GM18517 (cell line): ENCODE measurements at regions not wholly inside any gene's neighbourhood (a gene's known extent, or its start where the extent isn't known, plus 50 kb on each side); places are given as distances from the start of the nearest gene placed in this dataset.
"Not testable (repeated sequence)": the region's sequence is repeated elsewhere in the genome, so short reads cannot be mapped to it uniquely, and the experiment has no call there.

Source experiments
- ATAC-seq: cut with Tn5 transposase; IDR thresholded peaks from one replicate; pipeline ENCODE4 v1.9.1; 2021; ENCODE audit warnings: mild to moderate bottlenecking, moderate library complexity; ENCODE audit not compliant: unreplicated experiment

DNA sequence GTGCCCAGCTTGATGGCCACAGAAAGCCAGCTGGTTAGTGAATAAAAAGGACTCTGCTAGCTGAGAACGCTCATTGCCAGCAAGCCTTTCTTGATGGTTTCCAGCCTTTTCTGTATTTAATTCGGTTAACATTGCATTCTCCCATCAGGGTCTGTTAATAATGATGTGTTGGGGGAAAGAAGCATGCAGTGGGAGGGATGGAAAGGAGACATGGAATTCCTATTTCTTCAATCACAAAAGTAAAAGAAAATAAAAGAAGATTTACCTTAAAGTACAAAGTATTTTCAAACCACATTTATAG is 141.9 kb upstream of the RBBP8 start:
- no peak for ATAC-seq

DNA sequence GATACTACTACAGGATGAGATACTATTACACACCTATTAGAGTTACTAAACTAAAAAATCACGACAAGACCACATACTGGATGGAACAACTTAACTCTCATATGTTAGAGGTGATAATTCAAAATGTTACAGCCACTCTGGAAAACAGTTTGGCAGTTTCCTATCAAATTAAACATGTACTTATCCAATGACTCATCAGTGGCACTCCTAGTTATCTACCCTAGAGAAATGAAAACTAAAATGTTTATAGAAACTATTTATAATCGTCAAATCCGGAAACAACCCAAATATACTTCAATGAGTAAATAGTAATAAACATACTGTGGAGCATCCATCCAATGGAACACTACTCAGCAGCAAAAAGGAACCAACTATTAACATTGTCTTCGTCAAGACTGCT is 137.0 kb upstream of the RBBP8 start:
- ATAC-seq = no peak

DNA sequence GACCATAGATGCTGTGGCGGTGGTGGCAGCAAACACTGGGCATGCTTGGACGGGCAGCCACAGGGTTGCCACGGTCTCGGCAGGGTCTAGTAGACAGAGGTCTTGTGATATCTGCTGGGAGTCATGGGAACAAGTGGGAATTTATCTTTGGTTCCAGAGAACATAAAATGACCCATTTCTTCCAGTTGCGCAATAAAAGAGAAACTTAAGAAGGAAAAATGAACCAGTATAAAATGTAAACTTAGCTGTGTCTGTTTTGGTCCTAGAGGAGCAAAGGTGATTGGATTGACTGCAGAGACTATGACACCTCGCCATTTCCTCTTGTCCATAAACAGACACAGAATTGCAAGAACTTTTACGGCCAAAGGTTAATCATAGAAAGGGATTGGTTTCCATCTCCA is 132.6 kb upstream of the RBBP8 start:
- no peak for ATAC-seq

DNA sequence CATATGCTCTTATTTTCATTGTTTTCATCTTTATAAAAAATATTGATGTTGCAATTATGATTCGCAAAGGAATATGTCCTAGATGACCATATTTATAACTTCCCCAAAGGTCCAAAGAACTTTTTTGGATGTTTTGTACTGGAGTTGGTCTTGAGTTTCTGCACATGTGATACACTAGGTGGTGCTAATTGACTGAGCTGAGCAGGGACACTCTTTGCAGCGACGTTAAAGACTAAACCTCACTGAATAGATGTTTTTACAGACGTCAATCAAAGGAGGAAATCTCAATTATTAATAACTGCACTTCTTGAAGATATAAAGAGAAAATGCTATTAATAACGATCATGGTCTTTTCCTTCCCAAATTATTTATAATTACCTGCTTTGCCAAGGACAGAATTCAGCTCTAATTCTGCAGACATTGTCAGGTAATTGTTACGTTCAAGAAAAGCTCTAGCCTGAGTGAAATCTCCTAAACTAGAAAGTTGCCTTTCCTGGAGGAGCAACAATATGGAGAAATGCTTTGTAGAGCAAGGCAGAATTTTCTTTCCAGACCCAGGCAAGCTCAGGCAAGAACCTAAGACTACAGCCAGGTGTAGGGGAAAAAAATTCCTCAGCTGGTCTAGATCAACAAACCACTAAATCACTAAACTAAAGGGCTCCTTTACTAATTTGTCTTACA is 119.3 kb upstream of the RBBP8 start:
- ATAC-seq = no peak

DNA sequence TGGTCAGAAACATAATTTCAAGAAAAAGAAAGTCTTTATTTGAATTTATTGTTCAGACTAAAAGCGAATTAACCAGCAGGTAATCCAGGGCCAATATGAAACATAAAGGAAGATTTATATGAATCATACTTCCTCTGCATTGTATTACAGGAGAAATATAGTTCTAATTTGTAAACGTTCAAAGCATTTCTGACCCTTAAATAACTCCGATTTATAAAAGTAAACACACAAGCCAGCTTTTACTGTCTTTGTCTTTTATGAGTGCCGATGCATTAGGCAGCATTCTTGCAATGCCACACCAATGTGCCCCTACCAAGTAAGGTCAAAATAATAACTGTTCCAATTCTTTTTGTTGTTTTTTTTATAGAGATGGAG is 118.8 kb upstream of the RBBP8 start:
- ATAC-seq = no peak

DNA sequence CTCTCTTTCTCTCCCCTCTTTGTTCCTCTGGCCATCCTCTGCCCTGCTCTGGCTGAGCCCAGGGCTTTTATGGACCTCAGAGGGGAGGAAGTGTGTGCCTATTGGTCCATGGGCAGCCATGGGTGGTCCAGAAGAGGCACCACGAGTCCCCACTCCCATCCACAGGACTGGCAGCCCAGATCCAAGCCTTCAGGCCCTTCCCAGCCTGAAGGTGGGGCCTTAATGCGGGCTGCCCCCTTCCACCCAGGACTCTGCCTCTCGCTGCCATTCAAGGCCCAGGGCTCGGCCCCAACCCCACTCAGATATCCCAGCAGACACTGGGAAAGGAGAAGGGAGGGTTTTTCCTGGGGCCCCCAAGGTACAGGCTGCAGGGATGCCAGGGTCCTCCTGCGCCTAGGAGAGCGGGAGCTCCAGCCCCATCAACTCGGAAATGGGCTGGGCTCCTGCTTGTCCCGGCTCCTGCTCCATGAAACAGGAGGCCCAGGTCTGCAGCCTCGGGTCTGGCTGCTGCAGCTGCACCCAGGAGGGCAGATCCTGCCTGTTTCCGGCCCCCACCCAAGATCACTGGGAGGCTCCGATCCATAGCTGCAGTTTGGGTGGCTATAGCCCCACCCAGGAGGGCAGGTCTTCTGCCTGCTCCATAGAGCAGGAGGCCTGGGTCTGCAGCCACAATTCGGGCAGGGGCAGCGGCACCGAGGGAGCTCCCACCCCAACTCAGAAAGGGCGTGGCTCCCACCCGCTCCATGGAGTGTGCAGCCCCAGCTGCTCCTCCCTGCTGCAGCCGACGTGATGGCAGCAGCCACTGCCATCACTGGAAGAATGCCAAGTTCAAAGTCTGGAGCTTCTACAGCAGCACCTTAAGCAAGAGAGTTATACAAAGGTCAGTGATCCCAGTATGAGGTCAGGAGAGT is 116.6 kb upstream of the RBBP8 start:
- ATAC-seq = no peak

DNA sequence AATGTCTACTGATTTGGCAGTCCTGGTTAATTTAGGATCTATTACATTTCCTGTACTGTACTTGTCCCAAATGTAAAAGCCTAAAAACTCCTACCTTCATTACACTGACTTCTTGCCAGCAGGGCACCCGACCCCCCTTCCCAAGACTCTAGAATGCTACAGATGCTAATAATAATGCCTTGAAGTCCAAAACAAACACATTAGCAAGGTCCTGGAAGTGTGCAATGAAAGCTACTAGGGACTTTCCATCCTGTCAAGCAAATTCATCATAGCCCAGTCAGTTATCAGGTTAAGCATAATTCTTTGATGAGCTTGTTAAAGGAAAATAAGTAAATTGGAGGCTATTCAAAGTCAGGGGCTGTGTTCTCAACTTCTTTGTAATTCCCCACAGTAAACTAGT is 115.3 kb upstream of the RBBP8 start:
- no peak for ATAC-seq

DNA sequence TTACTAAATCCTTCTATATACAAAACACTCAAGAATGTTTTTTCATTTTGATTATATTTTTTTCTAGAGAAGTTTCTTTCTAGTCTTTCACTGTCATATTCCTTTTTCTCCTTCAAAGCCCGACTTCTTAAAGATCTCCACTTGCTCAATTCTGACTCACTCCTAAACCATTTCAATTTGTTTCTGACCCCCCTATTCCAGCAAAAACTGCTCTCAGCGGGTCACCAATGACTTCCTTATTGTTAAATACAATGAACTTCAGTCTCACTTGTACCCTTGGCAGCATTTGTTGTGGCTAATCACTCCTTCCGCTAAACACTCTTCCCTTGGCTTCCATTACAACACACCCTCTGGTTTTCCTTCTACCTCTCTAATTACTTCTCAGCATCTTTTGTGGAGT is 111.1 kb upstream of the RBBP8 start:
- no peak for ATAC-seq

DNA sequence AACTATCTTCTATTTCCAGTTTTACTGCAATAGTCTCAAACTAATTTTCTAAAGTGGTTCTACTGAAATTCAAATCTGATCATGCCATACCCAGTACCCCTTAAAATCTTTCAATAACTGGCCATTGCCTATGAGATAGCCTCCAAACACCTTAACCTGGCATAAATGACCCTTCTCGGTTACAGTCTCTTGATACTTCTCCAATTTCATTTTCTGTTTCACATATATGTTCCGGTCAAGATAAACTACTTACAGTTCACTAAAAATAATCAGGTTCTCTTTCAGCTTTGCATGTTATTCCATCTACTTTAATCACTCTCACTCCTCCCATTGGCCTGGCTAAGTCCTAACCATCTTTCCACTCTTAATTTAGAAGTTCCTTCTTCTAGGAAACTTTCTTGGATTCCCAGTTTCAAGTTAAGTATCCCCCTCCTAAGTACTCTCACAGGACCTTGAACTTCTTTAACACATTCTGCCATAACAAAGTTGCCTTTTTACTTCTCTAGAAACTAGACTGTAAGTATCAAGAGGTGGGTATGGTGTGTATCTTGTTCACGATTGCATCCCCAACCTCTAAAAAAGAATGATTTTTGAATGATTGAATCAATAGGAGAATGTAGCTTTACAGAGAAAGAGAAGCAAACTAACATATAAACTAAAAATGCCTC is 110.2 kb upstream of the RBBP8 start:
- peak; percentile 98 for ATAC-seq

DNA sequence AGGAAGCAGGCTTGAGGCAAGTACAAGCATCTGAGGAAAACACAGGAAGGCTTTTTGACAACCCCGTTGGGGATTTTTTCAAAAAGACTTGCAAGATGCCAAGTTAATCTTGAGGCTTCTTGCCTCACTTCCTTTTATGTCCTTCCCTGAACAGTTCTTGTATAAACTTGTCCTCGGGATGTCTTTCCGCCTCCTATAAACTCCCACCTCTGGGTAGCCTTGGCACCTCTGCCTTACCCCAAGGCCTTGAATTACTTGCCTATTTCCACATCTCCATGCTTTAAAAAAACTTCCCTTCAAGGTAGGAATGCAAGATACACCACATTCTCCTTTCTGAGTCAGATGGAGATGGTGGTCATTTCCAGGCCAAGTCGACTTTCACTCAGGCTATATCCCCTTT is 106.4 kb upstream of the RBBP8 start:
- no peak for ATAC-seq

DNA sequence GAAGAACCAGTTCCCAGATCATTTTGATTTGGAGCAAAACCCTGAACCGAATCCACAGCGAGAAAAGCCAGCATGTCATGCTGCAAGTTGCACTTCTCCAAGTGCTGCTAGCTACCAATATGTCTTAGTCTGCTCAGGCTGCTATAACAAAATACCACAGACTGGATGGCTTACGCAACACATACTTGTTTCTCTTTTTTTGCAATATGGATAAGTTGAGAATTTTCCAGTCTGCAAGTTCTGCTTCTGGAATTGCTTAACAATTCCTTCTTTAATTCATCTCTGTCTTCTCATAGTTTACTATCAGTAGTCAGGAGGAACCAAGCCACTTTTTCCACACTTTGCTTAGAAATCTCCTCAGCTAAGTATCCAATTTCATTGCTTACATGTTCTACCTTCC is 105.9 kb upstream of the RBBP8 start:
- ATAC-seq = no peak

DNA sequence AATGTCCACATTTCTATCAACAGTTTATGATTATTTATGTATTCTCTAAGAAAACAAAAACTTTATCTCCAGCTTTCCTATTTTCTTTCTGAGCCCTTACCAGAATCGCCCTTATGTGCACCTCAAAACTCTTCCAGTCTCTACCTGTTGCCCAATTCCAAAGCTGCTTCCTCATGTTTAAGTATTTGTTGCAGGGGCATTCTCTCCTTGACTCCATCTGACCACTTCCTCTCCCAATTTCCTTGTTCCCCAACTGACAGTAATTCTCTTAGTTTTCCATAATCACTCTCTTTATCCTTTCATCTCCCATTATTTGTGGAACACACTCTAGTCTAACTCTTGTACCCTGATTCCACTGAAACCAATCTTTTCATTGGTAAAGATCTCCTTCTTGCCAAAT is 105.4 kb upstream of the RBBP8 start:
- ATAC-seq = no peak

DNA sequence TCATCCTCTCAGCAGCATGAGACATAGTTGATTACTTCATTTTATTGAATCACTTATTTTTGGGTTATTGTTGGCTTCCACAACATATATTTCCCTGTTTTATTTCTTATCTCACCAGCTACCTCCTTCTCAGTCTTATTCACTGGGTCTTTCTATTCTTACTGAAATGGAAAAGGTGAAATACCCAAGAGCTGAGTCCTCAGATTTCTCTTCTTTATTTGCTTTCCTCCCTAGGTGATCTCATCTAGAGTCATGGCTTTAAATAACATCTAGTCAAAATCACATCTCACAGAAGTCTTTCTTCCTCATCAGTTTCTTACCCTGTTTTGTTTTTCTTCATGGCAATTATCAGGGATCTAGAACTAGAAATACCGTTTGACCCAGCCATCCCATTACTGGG is 105.0 kb upstream of the RBBP8 start:
- no peak for ATAC-seq

DNA sequence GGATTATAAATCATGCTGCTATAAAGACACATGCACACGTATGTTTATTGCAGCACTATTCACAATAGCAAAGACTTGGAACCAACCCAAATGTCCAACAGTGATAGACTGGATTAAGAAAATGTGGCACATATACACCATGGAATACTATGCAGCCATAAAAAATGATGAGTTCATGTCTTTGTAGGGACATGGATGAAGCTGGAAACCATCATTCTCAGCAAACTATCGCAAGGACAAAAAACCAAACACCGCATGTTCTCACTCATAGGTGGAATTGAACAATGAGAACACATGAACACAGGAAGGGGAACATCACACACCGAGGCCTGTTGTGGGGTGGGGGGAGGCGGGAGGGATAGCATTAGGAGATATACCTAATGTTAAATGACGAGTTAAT is 104.5 kb upstream of the RBBP8 start:
- not testable (repeated sequence) for ATAC-seq

DNA sequence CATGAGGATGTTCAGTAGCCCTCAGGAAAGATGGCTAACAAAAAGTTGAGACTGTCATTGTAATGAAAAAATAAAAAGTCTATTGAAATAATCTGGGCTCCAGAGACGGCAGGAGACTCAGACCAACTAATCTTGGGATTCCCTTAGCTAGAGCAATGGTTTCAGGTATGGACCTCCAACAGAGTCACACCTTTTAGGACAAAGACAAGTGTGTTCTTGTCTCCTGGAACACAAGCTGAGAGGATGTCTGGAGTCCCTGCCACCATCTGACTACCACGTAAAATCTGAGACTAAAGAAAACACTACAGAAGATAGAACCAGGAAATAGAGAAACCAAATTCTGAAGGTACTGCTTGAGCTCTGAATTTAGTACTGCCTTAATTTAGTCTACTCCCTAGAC is 103.3 kb upstream of the RBBP8 start:
- no peak for ATAC-seq

DNA sequence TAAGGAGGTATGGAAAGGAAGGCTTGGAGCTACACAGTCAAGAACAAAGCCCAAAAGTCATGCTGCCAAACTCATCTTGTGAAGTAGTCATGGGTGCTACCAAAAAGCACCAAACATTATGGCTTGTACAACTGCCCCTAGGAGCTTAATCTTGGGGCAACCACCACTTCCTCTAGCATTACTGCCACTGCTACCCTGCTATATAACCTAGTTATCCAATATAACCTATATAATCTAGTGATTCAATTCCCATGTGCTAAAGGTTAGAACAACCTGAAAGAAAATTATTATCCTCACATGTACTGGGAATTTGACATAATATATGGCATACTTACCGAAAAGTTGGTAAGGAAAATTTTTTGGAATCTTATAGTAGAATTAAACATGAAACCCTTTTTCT is 102.6 kb upstream of the RBBP8 start:
- ATAC-seq = no peak

DNA sequence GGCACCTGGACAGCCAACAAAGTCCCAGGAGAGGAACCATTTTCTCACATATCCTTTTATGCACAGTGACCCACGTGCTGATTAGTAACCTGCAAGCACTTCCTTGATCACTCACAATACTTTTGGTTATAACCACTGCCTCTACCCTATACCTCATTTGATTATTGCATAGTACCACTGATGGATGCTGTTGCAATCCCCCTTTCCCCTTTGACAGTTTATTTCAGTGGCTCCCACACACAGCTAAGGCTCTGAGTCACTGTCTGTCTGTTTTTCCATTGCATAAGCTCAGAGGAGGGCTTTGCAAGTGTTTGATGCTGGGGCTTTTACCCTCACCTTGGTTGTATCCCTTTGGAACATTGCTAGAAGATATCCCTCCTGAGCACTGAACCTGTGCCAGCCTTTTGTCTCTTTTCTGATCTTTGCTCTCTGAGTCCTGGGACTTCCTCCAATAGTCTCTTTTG is 101.7 kb upstream of the RBBP8 start:
- no peak for ATAC-seq

DNA sequence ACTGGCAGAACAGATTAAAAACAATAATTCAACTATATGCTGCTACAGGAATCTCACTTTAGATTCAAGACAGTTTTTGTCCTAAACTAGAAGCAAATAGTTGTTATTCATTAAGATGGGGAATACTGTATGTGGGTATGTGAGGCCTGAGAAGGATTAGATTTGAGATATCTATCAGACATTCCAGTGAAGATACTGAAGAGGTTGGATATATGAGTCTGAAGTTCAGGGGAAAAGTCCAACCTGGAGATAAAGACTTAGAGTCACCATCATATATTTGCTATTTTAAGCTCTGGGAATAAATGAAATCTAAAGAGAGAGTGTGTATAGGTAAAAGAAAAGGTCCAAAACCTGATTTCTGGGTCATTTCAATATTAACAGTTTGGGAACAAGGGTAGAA is 96.2 kb upstream of the RBBP8 start:
- no peak for ATAC-seq

DNA sequence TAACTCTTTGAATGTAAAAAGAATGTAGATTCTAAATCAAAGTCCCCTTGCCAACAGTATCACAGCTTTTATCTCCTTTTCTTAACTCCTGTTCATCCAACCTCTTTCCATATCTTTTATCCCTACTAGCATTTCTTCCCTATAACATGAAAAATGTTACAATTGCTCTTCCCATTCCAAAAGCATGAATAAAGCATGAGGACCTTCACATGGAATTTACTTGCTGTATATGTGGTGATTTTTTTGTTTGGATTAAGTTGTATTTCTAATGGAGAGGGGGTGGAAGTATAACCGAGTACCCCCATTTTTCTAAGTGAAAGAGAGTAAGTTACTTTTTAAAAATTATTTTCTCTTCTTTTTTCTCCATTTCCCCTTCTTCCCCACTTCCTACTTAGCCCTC is 94.9 kb upstream of the RBBP8 start:
- no peak for ATAC-seq

DNA sequence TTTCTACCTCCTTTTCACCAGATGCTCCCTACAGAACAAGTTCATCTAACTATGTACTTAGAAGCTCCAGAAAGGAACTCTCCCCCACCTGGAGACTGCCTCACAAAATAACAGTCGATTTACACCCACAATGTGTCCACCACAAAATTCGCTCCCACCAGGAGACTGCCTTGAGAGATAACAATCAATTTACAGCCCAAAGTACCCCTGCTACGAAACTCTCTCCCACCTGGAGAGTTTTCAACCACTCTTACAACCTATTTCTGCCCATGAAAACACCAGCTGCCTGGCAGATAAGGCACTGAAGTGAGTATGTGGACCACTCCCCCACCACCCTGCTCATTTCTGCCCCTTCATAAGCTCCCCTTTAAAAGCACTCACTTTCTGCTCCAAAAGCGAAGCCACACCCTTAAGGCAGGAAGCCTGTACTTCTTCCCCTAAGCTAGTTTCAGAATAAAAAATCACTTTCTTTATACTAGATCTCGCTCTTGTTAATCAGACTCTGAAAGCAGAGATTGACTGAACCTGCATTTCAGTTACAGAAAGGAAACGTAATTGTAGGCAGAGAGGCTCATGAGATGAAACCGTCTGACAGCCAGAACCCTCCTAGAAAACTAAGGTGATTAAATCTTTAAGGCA is 94.4 kb upstream of the RBBP8 start:
- ATAC-seq = peak; percentile 66

DNA sequence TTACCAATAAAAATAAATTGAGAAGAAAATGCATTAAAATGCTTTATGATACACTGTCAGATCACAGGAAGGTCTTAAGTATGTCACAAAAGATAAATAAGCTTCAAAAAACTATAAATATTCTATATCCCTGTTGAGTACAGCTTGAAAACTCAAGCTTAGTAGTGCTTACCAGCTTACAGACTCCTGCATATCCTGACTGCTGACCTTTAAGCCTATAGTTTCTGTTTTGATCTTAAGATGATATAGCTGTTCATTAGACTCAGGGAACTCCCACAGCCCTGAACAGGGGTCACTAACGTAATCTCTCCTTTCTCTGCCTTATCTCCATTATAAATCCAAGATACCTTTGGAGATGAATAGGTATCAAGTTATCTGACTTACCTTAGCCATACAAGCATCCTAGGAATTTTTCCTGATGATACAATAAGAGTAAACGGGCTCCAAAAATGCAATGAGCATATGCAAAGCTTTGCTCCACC is 93.7 kb upstream of the RBBP8 start:
- ATAC-seq = peak; percentile 37
